Kidney epithelial cell (primary cell): ENCODE measurements at regions not wholly inside any gene's neighbourhood (a gene's known extent, or its start where the extent isn't known, plus 50 kb on each side); places are given as distances from the start of the nearest gene placed in this dataset.
"Not testable (repeated sequence)": the region's sequence is repeated elsewhere in the genome, so short reads cannot be mapped to it uniquely, and the experiment has no call there.

Source experiments
- DNase-seq: peaks from one replicate; pipeline ENCODE4 v3.0.0-alpha.2; 2010; ENCODE audit warnings: low read depth
- H3K27me3 ChIP-seq: 2 replicates; pipeline ENCODE4 v1.6.0; 2011; ENCODE audit warnings: low read length; ENCODE audit not compliant: control insufficient read depth, insufficient read depth
- H3K36me3 ChIP-seq: 2 replicates; pipeline ENCODE4 v1.5.1; 2011; ENCODE audit warnings: low read length; ENCODE audit not compliant: control insufficient read depth, insufficient read depth
- H3K4me3 ChIP-seq: 2 replicates; pipeline ENCODE4 v1.5.1; 2011; ENCODE audit warnings: low read depth, mild to moderate bottlenecking, control low read depth, low read length
- TF ChIP-seq, protein P1 (sequence below): IDR thresholded peaks from 2 replicates; pipeline ENCODE4 v1.5.1; 2011; ENCODE audit warnings: mild to moderate bottlenecking, moderate library complexity, low read length, control low read depth, inconsistent platforms; ENCODE audit not compliant: insufficient read depth, poor library complexity, severe bottlenecking

DNA sequence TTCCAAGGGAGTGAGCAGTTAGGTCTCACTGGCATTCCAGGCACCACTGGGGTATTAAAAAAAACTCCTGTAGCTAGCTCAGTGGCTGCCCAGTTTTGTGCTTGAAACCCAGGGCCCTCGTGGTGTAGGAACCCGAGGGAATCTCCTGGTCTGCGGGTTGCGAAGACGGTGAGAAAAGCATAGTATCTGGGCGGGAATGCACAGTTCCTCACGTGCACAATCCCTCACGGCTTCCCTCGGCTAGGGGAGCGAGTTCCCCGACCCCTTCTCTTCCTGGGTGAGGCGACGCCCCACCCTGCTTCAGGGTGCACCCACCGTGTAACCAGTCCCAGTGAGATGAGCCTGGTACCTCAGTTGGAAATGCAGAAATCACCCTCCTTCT is 50.5 kb upstream of the PGBD5 start:
- Histone ChIP-seq H3K36me3 (no peaks in the 10 kb centered on the region), H3K27me3 (peaks cover 4% of the 10 kb centered on the region), H3K4me3 (no peak overlapping the region)
- TF ChIP-seq, protein P1, sequence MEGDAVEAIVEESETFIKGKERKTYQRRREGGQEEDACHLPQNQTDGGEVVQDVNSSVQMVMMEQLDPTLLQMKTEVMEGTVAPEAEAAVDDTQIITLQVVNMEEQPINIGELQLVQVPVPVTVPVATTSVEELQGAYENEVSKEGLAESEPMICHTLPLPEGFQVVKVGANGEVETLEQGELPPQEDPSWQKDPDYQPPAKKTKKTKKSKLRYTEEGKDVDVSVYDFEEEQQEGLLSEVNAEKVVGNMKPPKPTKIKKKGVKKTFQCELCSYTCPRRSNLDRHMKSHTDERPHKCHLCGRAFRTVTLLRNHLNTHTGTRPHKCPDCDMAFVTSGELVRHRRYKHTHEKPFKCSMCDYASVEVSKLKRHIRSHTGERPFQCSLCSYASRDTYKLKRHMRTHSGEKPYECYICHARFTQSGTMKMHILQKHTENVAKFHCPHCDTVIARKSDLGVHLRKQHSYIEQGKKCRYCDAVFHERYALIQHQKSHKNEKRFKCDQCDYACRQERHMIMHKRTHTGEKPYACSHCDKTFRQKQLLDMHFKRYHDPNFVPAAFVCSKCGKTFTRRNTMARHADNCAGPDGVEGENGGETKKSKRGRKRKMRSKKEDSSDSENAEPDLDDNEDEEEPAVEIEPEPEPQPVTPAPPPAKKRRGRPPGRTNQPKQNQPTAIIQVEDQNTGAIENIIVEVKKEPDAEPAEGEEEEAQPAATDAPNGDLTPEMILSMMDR: no peak
- DNase-seq: no peak

DNA sequence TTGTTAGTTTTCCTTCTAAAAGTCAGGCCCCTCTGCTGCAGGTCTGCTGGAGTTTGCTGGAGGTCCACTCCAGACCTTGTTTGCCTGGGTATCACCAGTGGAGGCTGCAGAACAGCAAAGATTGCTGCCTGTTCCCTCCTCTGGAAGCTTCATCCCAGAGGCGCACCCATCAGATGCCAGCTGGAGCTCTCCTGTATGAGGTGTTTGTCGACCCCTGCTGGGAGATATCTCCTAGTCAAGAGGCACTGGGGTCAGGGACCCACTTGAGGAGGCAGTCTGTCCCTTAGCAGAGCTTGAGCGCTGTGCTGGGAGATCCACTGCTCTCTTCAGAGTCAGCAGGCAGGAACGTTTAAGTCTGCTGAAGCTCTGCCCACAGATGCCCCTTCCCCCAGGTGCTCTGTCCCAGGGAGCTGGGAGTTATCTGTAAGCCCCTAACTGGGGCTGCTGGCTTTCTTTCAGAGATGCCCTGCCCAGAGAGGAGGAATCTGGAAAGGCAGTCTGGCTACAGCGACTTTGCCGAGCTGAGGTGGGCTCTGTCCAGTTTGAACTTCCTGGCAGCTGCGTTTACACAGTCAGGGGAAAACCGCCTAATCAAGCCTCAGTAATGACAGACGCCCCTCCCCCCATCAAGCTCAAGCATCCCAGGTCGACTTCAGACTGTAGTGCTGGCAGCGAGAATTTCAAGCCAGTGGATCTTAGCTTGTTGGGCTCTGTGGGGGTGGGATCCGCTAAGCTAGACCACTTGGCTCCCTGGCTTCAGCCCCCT is 49.9 kb upstream of the PGBD5 start:
- not testable (repeated sequence) for H3K27me3 ChIP-seq, DNase-seq, H3K4me3 ChIP-seq, H3K36me3 ChIP-seq
